H1 (cell line): ENCODE measurements at regions not wholly inside any gene's neighbourhood (a gene's known extent, or its start where the extent isn't known, plus 50 kb on each side); places are given as distances from the start of the nearest gene placed in this dataset.

Experiments used
- CTCF ChIA-PET: fragments of 300-600 bp; sonication (Branson Sonifier 250); formaldehyde crosslinking; loops from one replicate; lab custom pipeline; 2021; ENCODE audit not compliant: partially characterized antibody; lab: Charles Lee
- POLR2A ChIA-PET: fragments of 300-600 bp; sonication (Branson Sonifier 250); formaldehyde crosslinking; loops from one replicate; lab custom pipeline; 2021; ENCODE audit warnings: inconsistent platforms; ENCODE audit not compliant: partially characterized antibody; lab: Charles Lee
- DNase-seq, 2 experiments: peaks; one replicate each; pipeline versions ENCODE4 v3.0.0 to v3.0.0-alpha.2; 2010 to 2022; ENCODE audit warnings: low spot score in 2 of 2, low read depth in 1 of 2, mixed read lengths in 1 of 2
- FAIRE-seq: peaks from 2 replicates; lab custom pipeline; 2011; peaks lifted over from hg19 to GRCh38; lab: Jason Lieb, UNC
- H2AFZ ChIP-seq: 2 replicates; pipeline ENCODE4 v1.8.1; 2012; ENCODE audit warnings: low read length, inconsistent platforms
- H2AK5ac ChIP-seq: 2 replicates; pipeline ENCODE4 v1.6.1; 2013; ENCODE audit warnings: low read depth, low read length
- H2BK120ac ChIP-seq: replicated peaks from 2 replicates; pipeline ENCODE3; 2013; ENCODE audit warnings: low read depth, low read length, inconsistent platforms
- H2BK12ac ChIP-seq: 2 replicates; pipeline ENCODE4 v1.6.1; 2013; ENCODE audit warnings: low read depth, low read length
- H2BK15ac ChIP-seq: 2 replicates; pipeline ENCODE4 v1.6.1; 2013; ENCODE audit warnings: low read length
- H2BK20ac ChIP-seq: 2 replicates; pipeline ENCODE4 v1.6.1; 2013; ENCODE audit warnings: low read length
- H2BK5ac ChIP-seq: 2 replicates; pipeline ENCODE4 v1.6.1; 2013; ENCODE audit warnings: low read depth, low read length
- H3K14ac ChIP-seq: 2 replicates; pipeline ENCODE4 v1.6.1; 2013; ENCODE audit warnings: inconsistent platforms; ENCODE audit not compliant: insufficient read length
- H3K18ac ChIP-seq: 2 replicates; pipeline ENCODE4 v1.6.1; 2013; ENCODE audit warnings: low read length; ENCODE audit errors: extremely low read depth
- H3K23ac ChIP-seq: 2 replicates; pipeline ENCODE4 v1.6.1; 2013; ENCODE audit warnings: inconsistent platforms; ENCODE audit not compliant: insufficient read length
- H3K23me2 ChIP-seq: 2 replicates; pipeline ENCODE4 v1.6.1; 2013; ENCODE audit warnings: low read depth, low read length
- H3K27ac ChIP-seq: 2 replicates; pipeline ENCODE4 v1.6.1; 2011; ENCODE audit warnings: low read depth, low read length, inconsistent platforms
- H3K27me3 ChIP-seq, 4 experiments: replicated peaks in 1 of 4; 1 replicate in 1 of 4; 2 replicates in 3 of 4; pipeline versions ENCODE4 v1.6.1 to v1.8.1; 2011 to 2013; ENCODE audit warnings: low read length in 3 of 4, mild to moderate bottlenecking in 3 of 4, inconsistent platforms in 2 of 4, mixed read lengths in 2 of 4, moderate library complexity in 1 of 4; ENCODE audit not compliant: control insufficient read depth in 3 of 4, insufficient read depth in 3 of 4; ENCODE audit errors: extremely low read depth in 1 of 4
- H3K36me3 ChIP-seq, 4 experiments: 2 replicates each; pipeline versions ENCODE4 v1.6.1 to v1.8.1; 2011 to 2013; ENCODE audit warnings: mild to moderate bottlenecking in 4 of 4, low read length in 3 of 4, moderate library complexity in 2 of 4, control low read depth in 1 of 4, inconsistent platforms in 1 of 4; ENCODE audit not compliant: insufficient read depth in 4 of 4, control insufficient read depth in 2 of 4
- H3K4ac ChIP-seq: replicated peaks from 2 replicates; pipeline ENCODE3; 2013; ENCODE audit warnings: low read length, low read depth, mixed read lengths, inconsistent platforms; ENCODE audit not compliant: insufficient read length
- H3K4me1 ChIP-seq, 4 experiments: replicated peaks in 1 of 4; 1 replicate in 1 of 4; 2 replicates in 3 of 4; pipeline versions ENCODE4 v1.6.1 to v1.8.1; 2011 to 2013; ENCODE audit warnings: low read length in 3 of 4, inconsistent platforms in 2 of 4, mixed read lengths in 1 of 4; ENCODE audit not compliant: insufficient read depth in 4 of 4, control insufficient read depth in 3 of 4
- H3K4me2 ChIP-seq, 2 experiments: 2 replicates each; pipeline versions ENCODE4 v1.6.1 to v1.8.1; 2011 to 2013; ENCODE audit warnings: low read depth in 2 of 2, low read length in 2 of 2, control low read depth in 1 of 2, inconsistent platforms in 1 of 2, mild to moderate bottlenecking in 1 of 2; ENCODE audit not compliant: insufficient read depth in 1 of 2
- H3K4me3 ChIP-seq, 4 experiments: fragments of 200-600, 300-600 bp in 1 of 4; sonication (generic), shearing (Covaris generic), sonication (Bioruptor Twin) in 1 of 4; 2 replicates each; pipeline versions ENCODE4 v1.5.1 to v1.8.1; 2011 to 2016; ENCODE audit warnings: low read length in 4 of 4, low read depth in 3 of 4, control low read depth in 2 of 4, inconsistent platforms in 2 of 4, mild to moderate bottlenecking in 2 of 4, mixed read lengths in 1 of 4, moderate library complexity in 1 of 4; ENCODE audit not compliant: insufficient read depth in 2 of 4; ENCODE audit errors: extremely low read depth in 1 of 4
- H3K56ac ChIP-seq: replicated peaks from 2 replicates; pipeline ENCODE3; 2013; ENCODE audit warnings: low read depth, mild to moderate bottlenecking, mixed read lengths, low read length, inconsistent platforms; ENCODE audit not compliant: insufficient read length
- H3K79me1 ChIP-seq: 2 replicates; pipeline ENCODE4 v1.6.1; 2013; ENCODE audit warnings: low read depth, low read length, control low read depth
- H3K79me2 ChIP-seq, 2 experiments: 2 replicates each; pipeline versions ENCODE4 v1.6.1 to v1.8.1; 2012 to 2013; ENCODE audit warnings: low read length in 2 of 2, mild to moderate bottlenecking in 2 of 2, inconsistent platforms in 1 of 2; ENCODE audit not compliant: insufficient read depth in 2 of 2, control insufficient read depth in 1 of 2
- H3K9ac ChIP-seq, 4 experiments: replicated peaks in 1 of 4; 1 replicate in 1 of 4; 2 replicates in 3 of 4; pipeline versions ENCODE4 v1.6.1 to v1.8.1; 2011 to 2013; ENCODE audit warnings: low read depth in 3 of 4, low read length in 3 of 4, control low read depth in 2 of 4, mild to moderate bottlenecking in 2 of 4, moderate library complexity in 2 of 4, inconsistent platforms in 1 of 4; ENCODE audit errors: extremely low read depth in 1 of 4
- H3K9me3 ChIP-seq, 2 experiments: 2 replicates each; pipeline versions ENCODE4 v1.6.1 to v1.8.1; 2012 to 2013; ENCODE audit warnings: mild to moderate bottlenecking in 2 of 2, moderate library complexity in 2 of 2, control low read depth in 1 of 2, inconsistent platforms in 1 of 2, low read depth in 1 of 2, low read length in 1 of 2, mixed read lengths in 1 of 2; ENCODE audit not compliant: insufficient read depth in 2 of 2
- H4K20me1 ChIP-seq, 2 experiments: replicated peaks in 1 of 2; 2 replicates each; pipeline versions ENCODE3 to v1.8.1; 2011 to 2013; ENCODE audit warnings: inconsistent platforms in 2 of 2, low read length in 2 of 2, mild to moderate bottlenecking in 1 of 2; ENCODE audit not compliant: insufficient read depth in 2 of 2, control insufficient read depth in 1 of 2
- H4K5ac ChIP-seq: 2 replicates; pipeline ENCODE4 v1.6.1; 2013; ENCODE audit warnings: low read length, low read depth, mixed read lengths, inconsistent platforms; ENCODE audit not compliant: insufficient read length
- H4K8ac ChIP-seq: 2 replicates; pipeline ENCODE4 v1.8.0; 2013; ENCODE audit warnings: mild to moderate bottlenecking, moderate library complexity, low read length, inconsistent platforms; ENCODE audit not compliant: insufficient read depth; ENCODE audit errors: extremely low read depth
- H4K91ac ChIP-seq: replicated peaks from 2 replicates; pipeline ENCODE3; 2013; ENCODE audit warnings: low read length, mixed read lengths, inconsistent platforms; ENCODE audit not compliant: insufficient read length
- CEBPB ChIP-seq: IDR thresholded peaks from 2 replicates; pipeline ENCODE4 v1.6.1; 2012; ENCODE audit warnings: low read depth, low read length
- CTCF ChIP-seq, 3 experiments: IDR thresholded peaks; 1 replicate in 2 of 3; 2 replicates in 1 of 3; pipeline versions ENCODE4 v1.5.1 to v1.6.1; 2011; ENCODE audit warnings: low read length in 3 of 3, mild to moderate bottlenecking in 3 of 3, inconsistent platforms in 2 of 3, low read depth in 1 of 3, moderate library complexity in 1 of 3; ENCODE audit not compliant: insufficient read depth in 1 of 3; ENCODE audit errors: control extremely low read depth in 1 of 3
- E2F6 ChIP-seq: IDR thresholded peaks from 2 replicates; pipeline ENCODE4 v1.6.1; 2012; ENCODE audit warnings: inconsistent platforms
- HDAC6 ChIP-seq: IDR thresholded peaks from one replicate; pipeline ENCODE4 v1.7.1; 2012; ENCODE audit warnings: low read depth, mild to moderate bottlenecking, inconsistent platforms, low read length, moderate library complexity
- JUND ChIP-seq: IDR thresholded peaks from 2 replicates; pipeline ENCODE4 v1.6.1; 2011; ENCODE audit warnings: mild to moderate bottlenecking, improper control_type of control experiment, low read length
- YY1 ChIP-seq: IDR thresholded peaks from 2 replicates; pipeline ENCODE4 v1.6.1; 2011; ENCODE audit warnings: low read depth, mild to moderate bottlenecking, low read length
- WGBS, 2 experiments: shearing (Covaris generic) in 1 of 2; methylation state at CpG; one replicate each; pipeline versions ENCODE4 v1.1.6 to v1.1.7; 2013 to 2015; ENCODE audit warnings: low lambda C conversion rate in 2 of 2, mixed read lengths in 2 of 2, inconsistent platforms in 1 of 2, low coverage in 1 of 2, missing lambda C conversion rate in 1 of 2; ENCODE audit not compliant: insufficient replicate concordance in 2 of 2, insufficient coverage in 1 of 2, insufficient read length in 1 of 2; ENCODE audit errors: extremely low coverage in 1 of 2, missing lambda C conversion rate in 1 of 2; 5-methylcytosine and 5-hydroxymethylcytosine counted together

GRCh38 chr7:35492451-35493175 is 202.3 kb downstream of the HERPUD2 start:
- H2BK5ac ChIP-seq: no peak overlapping the region
- no peaks in the 10 kb centered on the region for H3K79me1 ChIP-seq
- no peak overlapping the region for H2BK15ac ChIP-seq
- no peak overlapping the region for H2AK5ac ChIP-seq
- H3K4me2 ChIP-seq: no peak overlapping the region
- no peak overlapping the region for H4K91ac ChIP-seq
- CTCF ChIA-PET: interaction anchor here (2.0 to 2.1 kb wide), 2 partner anchors 16 to 27 kb away, joined by 6 to 12 read pairs; no protein-coding TSS in a partner anchor
- no peak overlapping the region for H3K27ac ChIP-seq
- no peak overlapping the region for H3K14ac ChIP-seq
- no peaks in the 10 kb centered on the region; a peak in 1 of 7 replicates for H3K4me1 ChIP-seq
- FAIRE-seq: no peak
- no peaks in the 10 kb centered on the region for H3K79me2 ChIP-seq
- no peak overlapping the region for H4K8ac ChIP-seq
- no peaks in the 10 kb centered on the region for H3K27me3 ChIP-seq
- H3K4ac ChIP-seq: no peak overlapping the region
- no peaks in the 10 kb centered on the region for H3K9me3 ChIP-seq
- no peaks in the 10 kb centered on the region for H3K36me3 ChIP-seq
- H4K5ac ChIP-seq: no peak overlapping the region
- POLR2A ChIA-PET: no interaction called here
- H3K9ac ChIP-seq: no peak overlapping the region
- no peak overlapping the region for H2BK12ac ChIP-seq
- no peak for DNase-seq
- H3K4me3 ChIP-seq: no peak overlapping the region
- H2BK20ac ChIP-seq: no peak overlapping the region
- H3K23me2 ChIP-seq: no peaks in the 10 kb centered on the region
- H3K23ac ChIP-seq: no peak overlapping the region
- H3K56ac ChIP-seq: no peak overlapping the region
- no peak overlapping the region for H2BK120ac ChIP-seq
- WGBS, 2 experiments: 91% methylated on average over 19 of the region's 19 CpGs; no CpG with 5 or more reads in 1 of the 2 experiments
- no peak overlapping the region for H3K18ac ChIP-seq
- H4K20me1 ChIP-seq: no peaks in the 10 kb centered on the region
- H2AFZ ChIP-seq: no peak overlapping the region
- TF ChIP-seq CTCF (IDR thresholded peaks at IDR 0.05; ENCODE audit: control extremely low read depth in 1 of 3, insufficient read depth in 1 of 3, low read depth in 1 of 3, low read length in 3 of 3) (no peak), CEBPB (no peak), JUND (no peak), YY1 (no peak), E2F6 (no peak), HDAC6 (no peak)
